ENCODE measurements at regions not wholly inside any gene's neighbourhood (a gene's known extent, or its start where the extent isn't known, plus 50 kb on each side); places are given as distances from the start of the nearest gene placed in this dataset.

- no peak for DNase-seq
Measured at GRCh38 chr2:240300261-240300821, 135.1 kb upstream of the GPC1 start.

GRCh38 chr2:240300840-240301239 is 134.6 kb upstream of the GPC1 start:
- no peak for DNase-seq

- DNase-seq = no peak
Measured at GRCh38 chr2:240301256-240301795, 134.1 kb upstream of the GPC1 start.

GRCh38 chr2:240302041-240302440 is 133.4 kb upstream of the GPC1 start:
- no peak for DNase-seq

GRCh38 chr2:240302933-240303595 is 132.4 kb upstream of the GPC1 start:
- no peak for DNase-seq

GRCh38 chr2:240303896-240304745 is 131.3 kb upstream of the GPC1 start:
- DNase-seq = no peak

- no peak for DNase-seq
Measured at GRCh38 chr2:240304746-240305161, 130.7 kb upstream of the GPC1 start.

GRCh38 chr2:240305369-240305962 is 130.0 kb upstream of the GPC1 start:
- DNase-seq = no peak

GRCh38 chr2:240306185-240306584 is 129.3 kb upstream of the GPC1 start:
- no peak for DNase-seq

GRCh38 chr2:240308111-240308651 is 127.3 kb upstream of the GPC1 start:
- no peak for DNase-seq

- no peak for DNase-seq
Measured at GRCh38 chr2:240309214-240309613, 126.2 kb upstream of the GPC1 start.

- DNase-seq = no peak
Measured at GRCh38 chr2:240310201-240310600, 125.3 kb upstream of the GPC1 start.

- no peak for DNase-seq
Measured at GRCh38 chr2:240310645-240311044, 124.8 kb upstream of the GPC1 start.

GRCh38 chr2:240311821-240312220 is 123.6 kb upstream of the GPC1 start:
- no peak for DNase-seq

GRCh38 chr2:240319221-240319854 is 116.1 kb upstream of the GPC1 start:
- DNase-seq = no peak

- DNase-seq = no peak
Measured at GRCh38 chr2:240319855-240320203, 115.6 kb upstream of the GPC1 start.

- no peak for DNase-seq
Measured at GRCh38 chr2:240320204-240320993, 115.1 kb upstream of the GPC1 start.

- DNase-seq = no peak
Measured at GRCh38 chr2:240322231-240322955, 113.1 kb upstream of the GPC1 start.

- no peak for DNase-seq
Measured at GRCh38 chr2:240322991-240323390, 112.5 kb upstream of the GPC1 start.

- no peak for DNase-seq
Measured at GRCh38 chr2:240323601-240324291, 111.7 kb upstream of the GPC1 start.
